ENCODE measurements at regions not wholly inside any gene's neighbourhood (a gene's known extent, or its start where the extent isn't known, plus 50 kb on each side); places are given as distances from the start of the nearest gene placed in this dataset.
A peak's percentile ranks its signal among the peaks of the same experiment; 100 is the strongest.

- Histone ChIP-seq H3K9me3 (no peaks in the 10 kb centered on the region), H3K4me1 (no peaks in the 10 kb centered on the region), H3K36me3 (replicated peaks) (no peaks in the 10 kb centered on the region), H3K4me3 (no peak overlapping the region), H3K27me3 (ENCODE audit: low read depth) (no peaks in the 10 kb centered on the region; the same call in 1 of the 2 replicates)
- in situ Hi-C loops (cut with MboI; ENCODE audit: low sequenced_read_pairs) = loop anchor here (25.0 kb wide), 1 partner anchor 589 kb away; the partner anchor contains the start of gene GJA1
- no peak for DNase-seq (ENCODE audit: low spot score in 2 of 2)
These were observed 372.7 kb upstream of the HSF2 start for GRCh38 chr6:122026582-122027369.

- DNase-seq (ENCODE audit: low spot score in 2 of 2) = no peak
- Histone ChIP-seq H3K4me3 (no peak overlapping the region), H3K4me1 (no peaks in the 10 kb centered on the region), H3K9me3 (no peaks in the 10 kb centered on the region), H3K36me3 (replicated peaks) (no peaks in the 10 kb centered on the region), H3K27me3 (ENCODE audit: low read depth) (peaks cover 3% of the 10 kb centered on the region; the same call in 1 of the 2 replicates)
- in situ Hi-C loops (cut with MboI; ENCODE audit: low sequenced_read_pairs) = loop anchor here (25.0 kb wide), 1 partner anchor 592 kb away; the partner anchor contains the start of gene GJA1
These were observed 370.4 kb upstream of the HSF2 start for GRCh38 chr6:122028933-122029522.

GRCh38 chr6:122033564-122034181, 365.8 kb upstream of the HSF2 start:
- H3K4me1 ChIP-seq = no peaks in the 10 kb centered on the region
- H3K27me3 ChIP-seq (ENCODE audit: low read depth) = peaks cover 3% of the 10 kb centered on the region; the same call in 1 of the 2 replicates
- peak in 1 of 2 experiments; percentile 71 for DNase-seq (ENCODE audit: low spot score in 2 of 2)
- no peaks in the 10 kb centered on the region for H3K9me3 ChIP-seq
- no peak overlapping the region for H3K4me3 ChIP-seq
- H3K36me3 ChIP-seq (replicated peaks) = no peaks in the 10 kb centered on the region
- in situ Hi-C loops (cut with MboI; ENCODE audit: low sequenced_read_pairs) = loop anchor here (25.0 kb wide), 1 partner anchor 596 kb away; the partner anchor contains the start of gene GJA1

GRCh38 chr6:122035173-122035572, 364.3 kb upstream of the HSF2 start:
- in situ Hi-C loops (cut with MboI; ENCODE audit: low sequenced_read_pairs) = loop anchor here (25.0 kb wide), 1 partner anchor 598 kb away; the partner anchor contains the start of gene GJA1
- H3K4me1 ChIP-seq = no peaks in the 10 kb centered on the region
- H3K9me3 ChIP-seq = no peaks in the 10 kb centered on the region
- no peak for DNase-seq (ENCODE audit: low spot score in 2 of 2)
- H3K27me3 ChIP-seq (ENCODE audit: low read depth) = peaks cover 3% of the 10 kb centered on the region; the same call in 1 of the 2 replicates
- no peaks in the 10 kb centered on the region for H3K36me3 ChIP-seq (replicated peaks)
- no peak overlapping the region for H3K4me3 ChIP-seq

- Histone ChIP-seq H3K36me3 (replicated peaks) (no peaks in the 10 kb centered on the region), H3K9me3 (no peaks in the 10 kb centered on the region), H3K4me3 (no peak overlapping the region), H3K27me3 (ENCODE audit: low read depth) (no peaks in the 10 kb centered on the region), H3K4me1 (no peaks in the 10 kb centered on the region)
- in situ Hi-C loops (cut with MboI; ENCODE audit: low sequenced_read_pairs) = loop anchor here (25.0 kb wide), 1 partner anchor 603 kb away; the partner anchor contains the start of gene GJA1
- DNase-seq (ENCODE audit: low spot score in 2 of 2) = no peak
These were observed 359.2 kb upstream of the HSF2 start for GRCh38 chr6:122040261-122040660.

GRCh38 chr6:122042380-122042779, 357.1 kb upstream of the HSF2 start:
- no peaks in the 10 kb centered on the region for H3K27me3 ChIP-seq (ENCODE audit: low read depth)
- H3K4me1 ChIP-seq = no peaks in the 10 kb centered on the region
- no peak for DNase-seq (ENCODE audit: low spot score in 2 of 2)
- no peak overlapping the region for H3K4me3 ChIP-seq
- H3K9me3 ChIP-seq = no peaks in the 10 kb centered on the region
- in situ Hi-C loops (cut with MboI; ENCODE audit: low sequenced_read_pairs) = loop anchor here (25.0 kb wide), 1 partner anchor 605 kb away; the partner anchor contains the start of gene GJA1
- H3K36me3 ChIP-seq (replicated peaks) = no peaks in the 10 kb centered on the region

- no peaks in the 10 kb centered on the region for H3K4me1 ChIP-seq
- H3K36me3 ChIP-seq (replicated peaks) = no peaks in the 10 kb centered on the region
- in situ Hi-C loops (cut with MboI; ENCODE audit: low sequenced_read_pairs) = loop anchor here (25.0 kb wide), 1 partner anchor 606 kb away; the partner anchor contains the start of gene GJA1
- H3K9me3 ChIP-seq = no peaks in the 10 kb centered on the region
- H3K4me3 ChIP-seq = no peak overlapping the region
- DNase-seq (ENCODE audit: low spot score in 2 of 2) = no peak
- no peaks in the 10 kb centered on the region for H3K27me3 ChIP-seq (ENCODE audit: low read depth)
These were observed 356.3 kb upstream of the HSF2 start for GRCh38 chr6:122042960-122043735.

GRCh38 chr6:122048570-122048969, 350.9 kb upstream of the HSF2 start:
- no peaks in the 10 kb centered on the region for H3K9me3 ChIP-seq

GRCh38 chr6:122049341-122049740, 350.1 kb upstream of the HSF2 start:
- Histone ChIP-seq H3K27me3 (ENCODE audit: low read depth) (peaks cover 3% of the 10 kb centered on the region; the same call in 1 of the 2 replicates), H3K4me3 (no peak overlapping the region), H3K4me1 (no peaks in the 10 kb centered on the region), H3K36me3 (replicated peaks) (no peaks in the 10 kb centered on the region), H3K9me3 (no peaks in the 10 kb centered on the region)
- in situ Hi-C loops (cut with MboI; ENCODE audit: low sequenced_read_pairs) = loop anchor here (25.0 kb wide), 1 partner anchor 612 kb away; the partner anchor contains the start of gene GJA1
- DNase-seq (ENCODE audit: low spot score in 2 of 2) = no peak

More at GRCh38 chr6:122048570-122048969, 350.9 kb upstream of the HSF2 start:
- in situ Hi-C loops (cut with MboI; ENCODE audit: low sequenced_read_pairs) = loop anchor here (25.0 kb wide), 1 partner anchor 611 kb away; the partner anchor contains the start of gene GJA1
- Histone ChIP-seq H3K36me3 (replicated peaks) (no peaks in the 10 kb centered on the region), H3K4me3 (no peak overlapping the region), H3K4me1 (no peaks in the 10 kb centered on the region), H3K27me3 (ENCODE audit: low read depth) (peaks cover 3% of the 10 kb centered on the region; the same call in 1 of the 2 replicates)
- DNase-seq (ENCODE audit: low spot score in 2 of 2) = no peak

GRCh38 chr6:122050242-122050755, 349.2 kb upstream of the HSF2 start:
- no peaks in the 10 kb centered on the region for H3K9me3 ChIP-seq

GRCh38 chr6:122052346-122052900, 347.0 kb upstream of the HSF2 start:
- H3K27me3 ChIP-seq (ENCODE audit: low read depth) = peaks cover 3% of the 10 kb centered on the region; the same call in 1 of the 2 replicates
- H3K36me3 ChIP-seq (replicated peaks) = no peaks in the 10 kb centered on the region
- no peaks in the 10 kb centered on the region for H3K4me1 ChIP-seq
- in situ Hi-C loops (cut with MboI; ENCODE audit: low sequenced_read_pairs) = no loop called here
- H3K4me3 ChIP-seq = no peak overlapping the region
- H3K9me3 ChIP-seq = no peaks in the 10 kb centered on the region
- DNase-seq (ENCODE audit: low spot score in 2 of 2) = no peak

More at GRCh38 chr6:122050242-122050755, 349.2 kb upstream of the HSF2 start:
- in situ Hi-C loops (cut with MboI; ENCODE audit: low sequenced_read_pairs) = no loop called here
- H3K4me1 ChIP-seq = no peaks in the 10 kb centered on the region
- H3K27me3 ChIP-seq (ENCODE audit: low read depth) = peaks cover 3% of the 10 kb centered on the region; the same call in 1 of the 2 replicates
- no peaks in the 10 kb centered on the region for H3K36me3 ChIP-seq (replicated peaks)
- no peak overlapping the region for H3K4me3 ChIP-seq
- DNase-seq (ENCODE audit: low spot score in 2 of 2) = no peak

GRCh38 chr6:122059918-122060317, 339.5 kb upstream of the HSF2 start:
- H3K4me3 ChIP-seq = no peak overlapping the region
- in situ Hi-C loops (cut with MboI; ENCODE audit: low sequenced_read_pairs) = no loop called here
- H3K27me3 ChIP-seq (ENCODE audit: low read depth) = peaks cover 16% of the 10 kb centered on the region; the same call in 1 of the 2 replicates
- H3K36me3 ChIP-seq (replicated peaks) = no peaks in the 10 kb centered on the region
- H3K4me1 ChIP-seq = no peaks in the 10 kb centered on the region
- DNase-seq (ENCODE audit: low spot score in 2 of 2) = no peak
- H3K9me3 ChIP-seq = no peaks in the 10 kb centered on the region

All from HAP-1 (cell line).